Skin epidermis (tissue), 12 donors: ENCODE measurements at regions not wholly inside any gene's neighbourhood (a gene's known extent, or its start where the extent isn't known, plus 50 kb on each side); places are given as distances from the start of the nearest gene placed in this dataset.

ENCODE experiments used
- H3K27ac ChIP-seq, 21 experiments: fragments of 200-600 bp; sonication (generic) in 11 of 21; one replicate each; pipeline ENCODE4 v1.5.0; 2020; ENCODE audit warnings: mild to moderate bottlenecking in 3 of 21, inconsistent platforms in 2 of 21, moderate library complexity in 2 of 21
- H3K4me3 ChIP-seq, 7 experiments: fragments of 200-600 bp; sonication (generic) in 2 of 7; one replicate each; pipeline ENCODE4 v1.5.0; 2020; ENCODE audit warnings: inconsistent platforms in 2 of 7, mild to moderate bottlenecking in 2 of 7, moderate library complexity in 1 of 7

GRCh38 chr2:239715202-239715601 is 309.9 kb downstream of the NDUFA10 start:
- Histone ChIP-seq H3K27ac (no peak overlapping the region), H3K4me3 (no peak overlapping the region)

DNA sequence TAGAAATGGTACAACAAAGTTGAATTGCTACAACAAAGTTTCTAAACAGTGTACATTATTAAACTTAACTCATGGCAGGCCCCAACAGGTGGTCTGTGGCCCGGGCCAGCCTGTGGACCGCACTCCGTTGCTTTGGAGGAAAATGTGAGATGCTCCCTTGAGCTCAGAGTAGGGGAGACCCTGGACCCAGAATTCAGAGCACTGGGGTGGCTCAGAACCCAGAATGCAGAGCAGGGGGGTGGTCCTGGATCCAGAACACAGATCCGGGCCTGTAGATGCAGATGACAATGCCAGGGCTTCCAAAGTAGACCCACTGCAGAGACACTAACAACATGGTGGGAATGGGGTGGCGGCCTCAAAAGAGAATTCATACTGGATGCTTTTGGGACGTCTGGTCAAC is 311.0 kb downstream of the NDUFA10 start:
- Histone ChIP-seq H3K27ac (no peak overlapping the region), H3K4me3 (no peak overlapping the region)

- no peak overlapping the region for H3K4me3 ChIP-seq
- H3K27ac ChIP-seq, result no peak overlapping the region
Observed at GRCh38 chr2:239712755-239713154, 311.9 kb upstream of the HDAC4 start.

- no peak overlapping the region for H3K4me3 ChIP-seq
- no peak overlapping the region for H3K27ac ChIP-seq
Observed at GRCh38 chr2:239711911-239712570, 311.2 kb upstream of the HDAC4 start.

GRCh38 chr2:239710953-239711861 is 310.4 kb upstream of the HDAC4 start:
- Histone ChIP-seq H3K27ac (no peak overlapping the region), H3K4me3 (no peak overlapping the region)

GRCh38 chr2:239706367-239706766 is 305.5 kb upstream of the HDAC4 start:
- Histone ChIP-seq H3K27ac (peak overlapping the region in 1 of 21 experiments; percentile 44), H3K4me3 (no peak overlapping the region)

- H3K4me3 ChIP-seq, result no peak overlapping the region
Observed at GRCh38 chr2:239704737-239705136, 303.9 kb upstream of the HDAC4 start.

GRCh38 chr2:239703834-239704233 is 303.0 kb upstream of the HDAC4 start:
- Histone ChIP-seq H3K27ac (no peak overlapping the region), H3K4me3 (no peak overlapping the region)

More at GRCh38 chr2:239704737-239705136, 303.9 kb upstream of the HDAC4 start:
- H3K27ac ChIP-seq, result no peak overlapping the region

DNA sequence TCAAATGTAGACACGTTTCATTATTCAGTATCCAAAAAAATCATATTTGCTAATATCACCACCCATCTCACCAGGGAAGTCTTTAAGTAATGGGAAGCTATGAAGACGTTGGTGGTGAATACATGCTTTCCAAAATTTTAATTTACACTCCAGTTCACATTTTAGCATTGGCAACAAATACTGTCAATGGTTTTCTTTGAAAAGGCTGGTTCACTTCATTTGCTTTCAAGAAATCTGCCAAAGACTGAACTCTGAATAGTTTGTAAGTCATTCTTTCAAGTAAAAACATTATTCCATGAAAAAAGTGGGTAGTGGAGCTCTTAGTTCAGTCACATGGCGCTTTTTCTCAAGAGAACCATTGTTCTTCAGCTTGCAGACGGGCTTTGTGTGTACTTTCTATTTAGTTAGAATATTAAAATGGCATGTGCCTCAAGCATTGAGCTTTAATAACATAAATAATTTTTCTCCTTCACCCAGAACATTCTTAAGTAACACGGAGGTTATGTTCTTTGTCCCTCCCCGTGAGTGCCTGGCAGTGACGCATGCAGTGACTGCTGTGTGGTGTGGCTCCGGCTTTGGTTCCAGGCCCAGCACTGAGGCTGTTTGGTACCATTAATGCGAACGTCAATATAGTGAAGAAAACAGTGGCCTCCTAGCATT is 300.0 kb upstream of the HDAC4 start:
- Histone ChIP-seq H3K4me3 (no peak overlapping the region), H3K27ac (no peak overlapping the region)

DNA sequence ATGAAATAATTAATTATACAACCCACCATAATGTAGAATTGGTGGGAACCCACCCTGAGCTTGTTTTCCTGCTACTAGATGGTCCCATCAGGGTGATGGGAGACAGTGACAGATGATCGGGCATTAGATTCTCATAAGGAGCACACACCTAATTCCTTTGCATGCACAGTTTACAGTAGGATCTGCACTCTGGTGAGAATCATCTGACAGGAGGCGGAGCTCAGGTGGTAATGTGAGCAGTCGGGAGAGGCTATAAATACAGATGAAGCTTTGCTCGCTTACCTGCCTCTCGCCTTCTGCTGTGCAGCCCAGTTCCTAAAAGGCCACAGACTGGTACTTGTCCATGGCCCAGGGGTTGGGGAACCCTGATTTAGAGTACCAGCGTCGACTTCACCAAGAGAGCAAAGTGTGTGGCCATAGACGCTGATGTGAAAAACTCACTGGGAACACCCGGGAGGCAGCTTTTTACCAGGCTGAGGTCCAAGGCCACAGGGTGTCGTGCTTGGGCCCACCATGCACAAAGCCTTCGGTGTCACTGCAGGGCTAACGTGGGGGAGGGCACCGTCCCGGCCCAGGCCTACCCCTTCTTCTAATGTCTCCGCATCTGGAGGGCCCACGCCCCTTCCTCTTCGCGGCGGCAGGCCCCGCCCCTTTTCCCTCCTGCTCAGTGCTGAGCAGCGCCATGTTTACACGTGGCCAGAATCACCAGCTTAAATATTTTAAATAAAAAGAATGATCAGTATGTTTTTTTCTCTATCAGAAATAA is 296.8 kb upstream of the HDAC4 start:
- no peak overlapping the region for H3K27ac ChIP-seq
- no peak overlapping the region for H3K4me3 ChIP-seq

DNA sequence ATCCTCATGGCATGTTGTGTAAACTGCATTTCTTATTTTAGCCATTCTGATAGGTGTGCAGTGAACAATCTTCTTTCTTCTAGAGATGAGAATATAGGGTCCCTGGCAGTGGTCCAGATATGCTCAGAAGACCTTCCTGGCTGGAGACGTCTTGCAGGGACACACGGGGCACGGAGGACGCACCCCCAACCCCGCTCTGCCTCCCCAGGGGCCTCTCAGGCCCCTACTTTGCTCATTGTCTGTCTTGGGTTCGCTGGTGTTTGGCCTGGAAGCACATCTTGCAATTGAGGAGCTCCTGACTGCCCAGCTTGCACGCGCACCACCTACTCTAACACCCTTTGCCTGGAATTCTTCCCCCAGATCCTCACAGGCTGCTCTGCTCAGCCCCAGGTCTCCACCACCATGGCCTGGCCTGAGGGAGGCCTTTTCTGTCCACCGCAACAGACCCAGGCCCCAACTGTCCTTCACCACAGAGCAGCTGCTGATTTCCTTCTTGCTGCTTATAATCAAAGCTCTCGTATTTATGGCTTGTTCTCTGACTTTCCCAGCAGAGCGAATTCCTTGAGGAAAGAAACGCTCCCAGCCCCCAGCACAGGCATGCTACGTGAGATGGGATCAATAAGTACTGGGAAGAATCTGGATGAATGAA is 295.9 kb upstream of the HDAC4 start:
- no peak overlapping the region for H3K4me3 ChIP-seq
- H3K27ac ChIP-seq, result peak overlapping the region in 1 of 21 experiments; percentile 0

DNA sequence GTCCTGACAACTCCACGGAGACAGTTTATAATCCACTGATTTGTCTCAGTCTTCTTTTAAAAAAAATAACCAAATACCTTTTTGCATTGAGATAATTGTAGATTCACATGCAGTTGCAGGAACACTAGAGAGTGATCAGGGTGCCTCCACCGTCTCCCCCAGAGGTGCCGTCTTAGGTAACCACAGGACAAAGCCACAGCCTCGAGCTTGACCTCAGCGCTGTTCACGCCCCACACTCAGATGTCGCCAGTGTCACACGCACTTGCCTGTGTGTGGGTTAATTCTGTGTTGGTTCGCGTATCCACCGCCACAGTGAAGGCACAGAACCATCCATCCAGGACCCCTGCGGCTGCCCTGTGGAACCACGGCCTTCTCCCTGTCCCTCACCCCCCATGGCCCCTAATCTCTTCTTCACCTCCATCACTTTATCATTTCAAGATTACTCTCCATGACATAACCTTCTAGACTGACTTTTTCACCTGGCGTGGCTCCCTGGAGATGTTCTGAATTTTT is 295.0 kb upstream of the HDAC4 start:
- Histone ChIP-seq H3K27ac (no peak overlapping the region), H3K4me3 (no peak overlapping the region)

- Histone ChIP-seq H3K27ac (no peak overlapping the region), H3K4me3 (no peak overlapping the region)
Observed at GRCh38 chr2:239695106-239695727, 294.4 kb upstream of the HDAC4 start.

DNA sequence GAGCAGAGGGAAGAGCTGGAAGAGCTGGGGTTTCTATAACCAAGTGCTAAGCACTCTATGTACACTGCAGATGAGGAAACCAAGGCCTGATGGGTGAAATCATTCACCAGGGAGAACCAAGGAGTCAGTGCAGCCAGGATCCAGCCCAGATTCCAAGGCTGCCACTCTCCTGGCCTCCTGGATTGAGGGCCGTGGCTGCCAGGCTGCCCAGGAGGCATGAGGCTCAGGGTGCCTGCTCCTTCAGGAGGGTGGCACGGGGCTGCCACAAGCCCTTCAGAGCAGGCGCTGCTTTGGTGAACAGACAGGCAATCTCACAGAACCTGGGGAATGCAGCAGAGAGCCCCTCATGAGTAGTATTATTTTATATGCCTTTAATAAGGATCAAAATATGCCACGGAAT is 293.7 kb upstream of the HDAC4 start:
- H3K27ac ChIP-seq, result no peak overlapping the region

DNA sequence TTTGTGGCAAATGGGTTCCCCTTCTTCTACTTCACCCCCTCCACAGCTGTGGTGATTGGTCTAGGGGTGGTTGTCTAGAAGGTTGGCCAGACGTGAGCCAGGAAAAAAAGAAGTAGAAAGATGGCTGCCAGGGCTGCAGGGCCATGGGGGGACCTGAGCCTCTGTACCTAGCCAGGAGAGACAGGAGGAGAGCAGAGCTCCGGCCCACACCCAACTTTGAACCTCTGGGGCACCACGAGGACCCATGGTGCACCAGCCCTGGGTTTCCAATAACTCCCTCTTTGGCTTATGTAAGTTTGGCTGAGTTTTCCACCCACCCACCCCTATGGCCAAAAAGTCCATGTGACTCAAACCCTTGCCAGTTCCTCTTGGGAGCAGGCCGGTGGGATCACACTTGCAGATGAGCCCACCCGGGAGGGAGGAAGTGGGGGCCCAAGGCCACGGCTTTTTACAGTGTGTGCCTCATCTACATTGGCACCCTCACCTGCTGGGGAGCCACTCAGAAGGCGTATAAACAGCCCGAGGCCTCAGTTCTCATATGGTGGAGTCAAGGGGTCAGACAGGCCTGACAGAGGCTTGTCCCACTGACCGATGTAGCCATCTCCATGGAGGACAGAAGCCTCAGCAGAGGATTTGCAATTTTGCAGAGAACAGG is 293.1 kb upstream of the HDAC4 start:
- Histone ChIP-seq H3K27ac (no peak overlapping the region), H3K4me3 (no peak overlapping the region)

More for the DNA sequence above, 293.7 kb upstream of the HDAC4 start:
- H3K4me3 ChIP-seq, result no peak overlapping the region

DNA sequence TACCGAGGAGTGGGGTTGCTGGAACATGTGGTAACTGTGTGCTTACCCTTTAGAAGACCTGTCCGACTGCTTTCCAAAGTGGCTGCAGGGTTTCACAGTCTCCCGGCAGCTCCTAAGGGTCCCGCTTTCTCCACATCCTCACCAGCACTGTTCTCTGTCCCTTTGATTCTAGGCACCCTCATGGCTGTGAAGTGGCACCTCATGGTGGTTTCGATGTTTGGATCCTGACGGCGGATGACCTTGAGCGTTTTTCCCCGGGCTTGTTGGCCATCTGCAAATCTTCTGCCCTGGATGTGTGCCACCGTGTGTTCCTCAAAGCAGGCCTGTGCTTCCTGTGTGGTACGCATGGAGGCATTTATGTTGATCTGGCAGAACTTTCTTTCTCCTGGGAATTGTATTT is 292.5 kb upstream of the HDAC4 start:
- H3K27ac ChIP-seq, result no peak overlapping the region
- H3K4me3 ChIP-seq, result no peak overlapping the region

DNA sequence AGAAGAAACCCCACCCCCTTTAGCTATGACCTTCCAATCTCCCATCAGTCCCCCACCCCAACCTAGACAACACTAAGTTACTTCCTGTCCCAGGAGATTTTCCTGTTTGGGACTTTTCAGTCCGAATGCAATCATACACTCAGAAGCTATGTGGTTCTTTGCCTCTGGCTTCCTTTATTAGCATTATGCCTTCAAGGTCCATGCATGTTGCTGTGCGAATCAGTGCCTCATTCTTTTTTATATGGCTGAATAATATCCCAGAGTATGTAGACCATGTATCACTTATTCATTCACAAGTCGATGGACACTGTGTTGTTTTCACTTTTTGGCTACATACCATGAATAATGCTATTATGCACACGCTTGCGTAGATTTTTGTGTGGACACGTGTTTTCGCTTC is 292.1 kb upstream of the HDAC4 start:
- H3K27ac ChIP-seq, result no peak overlapping the region
- H3K4me3 ChIP-seq, result no peak overlapping the region

DNA sequence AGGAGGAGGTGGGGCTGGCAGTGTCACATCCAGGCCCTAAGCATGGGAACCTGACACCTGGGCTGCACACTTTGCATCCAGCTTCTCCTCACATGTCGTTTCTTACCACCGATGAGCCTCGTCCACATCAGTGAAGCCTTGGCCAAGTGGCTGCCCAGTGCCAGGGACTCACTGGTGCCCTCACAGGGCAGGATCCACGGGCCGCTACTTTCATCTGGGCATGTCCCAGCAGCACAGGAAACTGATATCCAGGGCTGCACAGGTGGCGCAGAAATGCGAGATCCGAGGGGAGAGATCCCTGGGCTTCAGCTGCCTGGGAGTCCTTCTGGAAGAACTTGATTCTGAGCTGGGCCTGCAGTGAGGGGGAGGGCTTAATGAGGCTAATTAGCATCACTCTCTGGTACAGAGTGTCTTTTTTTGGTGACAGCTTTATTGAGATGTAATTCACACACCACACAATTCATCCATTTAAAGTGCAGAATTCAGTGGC is 291.6 kb upstream of the HDAC4 start:
- H3K4me3 ChIP-seq, result no peak overlapping the region
- no peak overlapping the region for H3K27ac ChIP-seq
